ENCODE measurements at regions not wholly inside any gene's neighbourhood (a gene's known extent, or its start where the extent isn't known, plus 50 kb on each side); places are given as distances from the start of the nearest gene placed in this dataset.
"Not testable (repeated sequence)": the region's sequence is repeated elsewhere in the genome, so short reads cannot be mapped to it uniquely, and the experiment has no call there.

GRCh38 chr21:10383571-10383970 lies 137.8 kb upstream of the TPTE start:
- TF ChIP-seq CTCF, POLR2A (IDR thresholded peaks at IDR 0.05): not testable (repeated sequence)

All from prostate gland (tissue), 2 donors.